ENCODE measurements at regions not wholly inside any gene's neighbourhood (a gene's known extent, or its start where the extent isn't known, plus 50 kb on each side); places are given as distances from the start of the nearest gene placed in this dataset.
A peak's percentile ranks its signal among the peaks of the same experiment; 100 is the strongest.

DNA sequence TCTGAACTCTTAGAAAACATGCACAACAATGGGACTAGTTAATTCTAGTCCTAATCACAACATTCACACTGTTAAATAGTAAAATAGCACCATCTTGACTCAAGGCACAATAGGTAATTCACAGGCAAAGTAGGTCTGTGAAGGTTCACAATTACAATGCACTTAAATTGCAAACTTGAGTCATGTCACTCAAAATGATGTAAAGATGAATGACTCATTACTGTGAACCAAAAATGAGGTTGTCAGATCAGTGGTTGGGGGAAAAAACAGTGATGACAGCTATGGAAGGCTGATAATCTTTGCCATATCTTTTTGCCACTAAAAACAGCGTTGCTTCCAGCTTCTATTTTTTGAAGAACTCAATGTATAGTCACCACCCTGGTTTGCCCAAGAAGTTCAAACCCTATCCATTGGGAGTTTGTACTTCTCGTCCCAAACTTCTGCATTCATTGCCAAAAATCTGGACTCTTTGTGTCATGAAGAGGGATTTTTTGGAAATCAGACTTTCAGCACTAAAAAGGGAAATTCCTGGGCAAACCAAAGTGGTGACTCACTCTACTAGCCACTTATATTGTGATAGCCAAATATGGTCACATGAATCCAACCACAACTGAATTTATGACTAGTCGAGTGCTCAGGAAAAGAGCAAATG is 200.9 kb upstream of the TMTC4 start:
- Histone ChIP-seq H3K4me3 (no peak overlapping the region), H3K27ac (ENCODE audit: extremely low read depth, low read depth, low read length) (no peak overlapping the region), H3K4me1 (replicated peaks in 1 of 2; ENCODE audit: control insufficient read depth in 2 of 2, insufficient read depth in 2 of 2, low read length in 2 of 2) (no peaks in the 10 kb centered on the region), H4K20me1 (replicated peaks; ENCODE audit: control insufficient read depth, insufficient read depth, low read length) (no peaks in the 10 kb centered on the region), H3K9ac (ENCODE audit: insufficient read depth in 1 of 2, low read depth in 2 of 2, low read length in 2 of 2) (no peak overlapping the region), H3K36me3 (ENCODE audit: control insufficient read depth, insufficient read depth, low read length) (no peaks in the 10 kb centered on the region), H3K79me2 (ENCODE audit: control insufficient read depth, insufficient read depth, low read length) (no peaks in the 10 kb centered on the region), H3K4me2 (ENCODE audit: insufficient read depth, low read length) (no peak overlapping the region), H3K9me1 (ENCODE audit: control insufficient read depth, insufficient read depth, low read length) (no peaks in the 10 kb centered on the region), H3K27me3 (ENCODE audit: control insufficient read depth in 2 of 2, insufficient read depth in 2 of 2, low read length in 2 of 2) (no peaks in the 10 kb centered on the region), H3K9me3 (replicated peaks; ENCODE audit: control insufficient read depth, insufficient read depth, low read depth, low read length) (no peaks in the 10 kb centered on the region), H2AFZ (ENCODE audit: low read depth, low read length) (no peak overlapping the region)
- ChIA-PET CTCF (ENCODE audit: low intra/inter-chr PET ratio) (no interaction called here), POLR2A (no interaction called here)
- 0% methylated on average over 3 of the region's 3 CpGs for WGBS (ENCODE audit: insufficient coverage, low coverage, missing lambda C conversion rate)
- no peak for ATAC-seq
- in situ Hi-C loops (cut with MboI) (no loop called here), intact Hi-C loops (cut with micrococcal nuclease) (no loop called here)
- FAIRE-seq = no peak
- BruUV-seq (replicated peaks) = no TSS peak
- no peak for DNase-seq (ENCODE audit: extremely low read depth in 1 of 4, low spot score in 3 of 4)
- TF ChIP-seq SRF (CRISPR knock-in tag; IDR thresholded peaks at IDR 0.05) = peak in 1 of 2 experiments; percentile 82; a peak in 1 of 4 replicates
- TF ChIP-seq, protein P1, sequence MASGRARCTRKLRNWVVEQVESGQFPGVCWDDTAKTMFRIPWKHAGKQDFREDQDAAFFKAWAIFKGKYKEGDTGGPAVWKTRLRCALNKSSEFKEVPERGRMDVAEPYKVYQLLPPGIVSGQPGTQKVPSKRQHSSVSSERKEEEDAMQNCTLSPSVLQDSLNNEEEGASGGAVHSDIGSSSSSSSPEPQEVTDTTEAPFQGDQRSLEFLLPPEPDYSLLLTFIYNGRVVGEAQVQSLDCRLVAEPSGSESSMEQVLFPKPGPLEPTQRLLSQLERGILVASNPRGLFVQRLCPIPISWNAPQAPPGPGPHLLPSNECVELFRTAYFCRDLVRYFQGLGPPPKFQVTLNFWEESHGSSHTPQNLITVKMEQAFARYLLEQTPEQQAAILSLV (tag; IDR thresholded peaks at IDR 0.05) = no peak
- TF ChIP-seq, protein P2, sequence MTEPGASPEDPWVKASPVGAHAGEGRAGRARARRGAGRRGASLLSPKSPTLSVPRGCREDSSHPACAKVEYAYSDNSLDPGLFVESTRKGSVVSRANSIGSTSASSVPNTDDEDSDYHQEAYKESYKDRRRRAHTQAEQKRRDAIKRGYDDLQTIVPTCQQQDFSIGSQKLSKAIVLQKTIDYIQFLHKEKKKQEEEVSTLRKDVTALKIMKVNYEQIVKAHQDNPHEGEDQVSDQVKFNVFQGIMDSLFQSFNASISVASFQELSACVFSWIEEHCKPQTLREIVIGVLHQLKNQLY (CRISPR knock-in tag; conservative IDR thresholded peaks at IDR 0.05) = no peak
- TF ChIP-seq MYC (IDR thresholded peaks at IDR 0.05; ENCODE audit: low read depth, low read length) = no peak
- TF ChIP-seq MYC (CRISPR knock-in tag; IDR thresholded peaks at IDR 0.05; ENCODE audit: borderline replicate concordance, low read depth) = no peak
- no peak for TF ChIP-seq EP400 (IDR thresholded peaks at IDR 0.05)
- peak; percentile 48 for TF ChIP-seq FOSL1 (tag; conservative IDR thresholded peaks at IDR 0.05)
- TF ChIP-seq CREBBP (IDR thresholded peaks at IDR 0.05; ENCODE audit: low read depth, low read length) = no peak
- TF ChIP-seq, protein P3, sequence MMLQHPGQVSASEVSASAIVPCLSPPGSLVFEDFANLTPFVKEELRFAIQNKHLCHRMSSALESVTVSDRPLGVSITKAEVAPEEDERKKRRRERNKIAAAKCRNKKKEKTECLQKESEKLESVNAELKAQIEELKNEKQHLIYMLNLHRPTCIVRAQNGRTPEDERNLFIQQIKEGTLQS (IDR thresholded peaks at IDR 0.05) = peak; percentile 17; the same call in 1 of the 2 replicates
- TF ChIP-seq, protein P3 (CRISPR knock-in tag; conservative IDR thresholded peaks at IDR 0.05) = no peak
- TF ChIP-seq NFATC3 (IDR thresholded peaks at IDR 0.05) = no peak
- TF ChIP-seq, protein P4, sequence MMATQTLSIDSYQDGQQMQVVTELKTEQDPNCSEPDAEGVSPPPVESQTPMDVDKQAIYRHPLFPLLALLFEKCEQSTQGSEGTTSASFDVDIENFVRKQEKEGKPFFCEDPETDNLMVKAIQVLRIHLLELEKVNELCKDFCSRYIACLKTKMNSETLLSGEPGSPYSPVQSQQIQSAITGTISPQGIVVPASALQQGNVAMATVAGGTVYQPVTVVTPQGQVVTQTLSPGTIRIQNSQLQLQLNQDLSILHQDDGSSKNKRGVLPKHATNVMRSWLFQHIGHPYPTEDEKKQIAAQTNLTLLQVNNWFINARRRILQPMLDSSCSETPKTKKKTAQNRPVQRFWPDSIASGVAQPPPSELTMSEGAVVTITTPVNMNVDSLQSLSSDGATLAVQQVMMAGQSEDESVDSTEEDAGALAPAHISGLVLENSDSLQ (IDR thresholded peaks at IDR 0.05) = peak; percentile 47; the same call in 1 of the 2 replicates
- TF ChIP-seq, protein P5, sequence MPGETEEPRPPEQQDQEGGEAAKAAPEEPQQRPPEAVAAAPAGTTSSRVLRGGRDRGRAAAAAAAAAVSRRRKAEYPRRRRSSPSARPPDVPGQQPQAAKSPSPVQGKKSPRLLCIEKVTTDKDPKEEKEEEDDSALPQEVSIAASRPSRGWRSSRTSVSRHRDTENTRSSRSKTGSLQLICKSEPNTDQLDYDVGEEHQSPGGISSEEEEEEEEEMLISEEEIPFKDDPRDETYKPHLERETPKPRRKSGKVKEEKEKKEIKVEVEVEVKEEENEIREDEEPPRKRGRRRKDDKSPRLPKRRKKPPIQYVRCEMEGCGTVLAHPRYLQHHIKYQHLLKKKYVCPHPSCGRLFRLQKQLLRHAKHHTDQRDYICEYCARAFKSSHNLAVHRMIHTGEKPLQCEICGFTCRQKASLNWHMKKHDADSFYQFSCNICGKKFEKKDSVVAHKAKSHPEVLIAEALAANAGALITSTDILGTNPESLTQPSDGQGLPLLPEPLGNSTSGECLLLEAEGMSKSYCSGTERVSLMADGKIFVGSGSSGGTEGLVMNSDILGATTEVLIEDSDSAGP (CRISPR knock-in tag; IDR thresholded peaks at IDR 0.05) = no peak
- TF ChIP-seq ZNF644 (tag; IDR thresholded peaks at IDR 0.05; ENCODE audit: low read depth) = no peak
- peak; percentile 36 for TF ChIP-seq MEIS2 (IDR thresholded peaks at IDR 0.05; ENCODE audit: partially characterized antibody)
- no peak for TF ChIP-seq ZFP30 (CRISPR knock-in tag; IDR thresholded peaks at IDR 0.05; ENCODE audit: borderline replicate concordance)
- TF ChIP-seq ZZZ3 (IDR thresholded peaks at IDR 0.05) = no peak
